ENCODE measurements at regions not wholly inside any gene's neighbourhood (a gene's known extent, or its start where the extent isn't known, plus 50 kb on each side); places are given as distances from the start of the nearest gene placed in this dataset.
"Not testable (repeated sequence)": the region's sequence is repeated elsewhere in the genome, so short reads cannot be mapped to it uniquely, and the experiment has no call there.

- DNase-seq = no peak
Measured at GRCh38 chrX:38943120-38943519, 141.9 kb downstream of the MID1IP1 start.

DNA sequence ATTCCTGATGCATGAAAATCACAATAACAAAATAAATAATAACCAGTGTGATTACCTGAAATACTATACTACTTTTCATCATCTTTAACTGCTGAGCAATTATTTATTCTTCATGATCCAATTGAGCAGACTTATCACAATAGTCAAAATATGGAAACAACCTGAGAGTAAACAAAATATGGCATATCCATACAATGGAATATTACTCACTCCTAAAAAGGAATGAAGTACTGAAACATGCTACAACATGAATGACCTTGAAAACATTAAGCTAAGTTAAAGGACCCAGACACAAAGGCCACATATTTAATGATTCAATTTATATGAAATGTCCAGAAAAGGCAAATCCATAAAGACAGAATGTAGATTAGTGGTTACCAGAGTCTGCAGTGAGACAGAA lies 146.8 kb downstream of the MID1IP1 start:
- no peak for DNase-seq

GRCh38 chrX:38954520-38954919 lies 153.3 kb downstream of the MID1IP1 start:
- no peak for DNase-seq

- DNase-seq = no peak
Measured at GRCh38 chrX:38959736-38960135, 158.5 kb downstream of the MID1IP1 start.

- DNase-seq = no peak
Measured at GRCh38 chrX:38960137-38960536, 158.9 kb downstream of the MID1IP1 start.

- DNase-seq = no peak
Measured at GRCh38 chrX:38961936-38962335, 160.7 kb downstream of the MID1IP1 start.

DNA sequence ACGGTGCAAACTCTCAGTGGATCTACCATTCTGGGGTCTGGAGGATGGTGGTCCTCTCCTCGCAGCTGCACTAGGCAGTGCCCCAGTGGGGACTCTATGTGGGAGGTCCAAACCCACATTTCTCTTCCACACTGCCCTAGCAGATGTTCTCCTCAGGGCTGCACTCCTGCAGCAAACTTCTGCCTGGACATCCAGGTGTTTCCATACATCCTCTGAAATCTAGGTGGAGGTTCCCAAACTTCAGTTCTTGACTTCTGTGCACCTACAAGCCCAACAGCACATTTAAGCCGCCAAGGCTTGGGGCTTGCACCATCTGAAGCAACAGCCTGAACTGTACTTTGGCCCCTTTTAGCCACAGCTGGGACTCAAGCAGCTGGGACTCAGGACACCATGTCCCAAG lies 162.0 kb downstream of the MID1IP1 start:
- DNase-seq = not testable (repeated sequence)

DNA sequence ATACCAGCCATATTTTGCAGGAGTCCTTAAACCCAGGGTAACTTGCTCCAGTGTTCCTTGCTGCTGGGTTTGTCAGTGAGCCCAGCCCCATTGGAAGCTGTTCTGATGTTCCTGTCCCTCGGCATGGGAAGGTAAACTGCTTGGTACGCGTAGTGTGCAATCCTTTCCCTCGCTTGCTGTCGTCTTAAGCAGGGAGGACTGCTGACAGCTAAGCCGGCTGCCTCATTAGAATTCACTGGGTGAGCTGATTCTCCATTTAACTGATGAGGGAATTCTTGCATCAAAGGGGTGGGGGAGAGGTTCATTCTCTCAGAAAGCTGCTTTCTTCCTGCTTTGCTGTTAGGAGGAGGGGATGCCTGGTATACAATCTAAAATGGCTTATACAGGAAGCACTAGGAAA lies 164.6 kb downstream of the MID1IP1 start:
- DNase-seq = no peak

DNA sequence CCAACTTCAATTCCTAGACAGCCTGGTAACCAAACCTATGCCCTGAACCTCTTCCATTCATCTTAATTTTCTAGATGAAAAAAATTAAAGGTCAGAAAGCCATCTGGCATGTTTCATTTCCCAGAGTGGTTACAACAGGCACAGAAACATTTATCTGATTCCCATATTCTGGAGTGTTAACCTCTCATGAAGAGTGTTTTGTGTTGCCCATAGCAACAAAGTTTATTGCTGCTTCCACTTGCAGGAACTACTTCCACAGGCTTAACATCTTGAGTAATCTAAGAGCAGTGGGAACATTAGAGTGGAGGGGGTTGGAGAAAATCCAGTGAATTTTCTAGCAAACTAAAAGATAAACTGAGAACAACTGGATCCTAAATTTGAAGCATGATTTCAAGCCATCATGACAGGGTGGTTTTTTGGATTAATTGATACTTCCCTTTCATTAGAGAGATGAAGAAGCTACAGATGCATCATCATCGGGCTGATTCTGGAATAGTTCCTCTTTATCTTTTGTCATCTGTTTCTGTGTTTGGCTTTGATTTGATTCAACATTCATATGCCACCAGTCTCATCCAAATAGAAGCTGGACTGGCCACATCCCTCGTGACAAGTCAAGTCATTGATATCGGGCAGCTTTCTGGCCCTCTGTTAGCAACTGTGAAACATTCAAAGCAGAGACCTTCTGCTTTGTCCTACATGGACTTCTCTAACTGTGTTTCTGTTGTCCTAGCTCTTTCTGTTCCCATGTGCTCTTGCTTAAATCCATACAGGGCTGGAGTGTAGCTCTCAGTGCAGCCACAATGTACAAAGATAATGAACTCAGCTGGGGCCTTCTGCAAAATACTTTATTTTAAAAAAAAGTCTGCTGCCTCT lies 167.3 kb downstream of the MID1IP1 start:
- DNase-seq = no peak

GRCh38 chrX:38970074-38970473 lies 168.8 kb downstream of the MID1IP1 start:
- no peak for DNase-seq

DNA sequence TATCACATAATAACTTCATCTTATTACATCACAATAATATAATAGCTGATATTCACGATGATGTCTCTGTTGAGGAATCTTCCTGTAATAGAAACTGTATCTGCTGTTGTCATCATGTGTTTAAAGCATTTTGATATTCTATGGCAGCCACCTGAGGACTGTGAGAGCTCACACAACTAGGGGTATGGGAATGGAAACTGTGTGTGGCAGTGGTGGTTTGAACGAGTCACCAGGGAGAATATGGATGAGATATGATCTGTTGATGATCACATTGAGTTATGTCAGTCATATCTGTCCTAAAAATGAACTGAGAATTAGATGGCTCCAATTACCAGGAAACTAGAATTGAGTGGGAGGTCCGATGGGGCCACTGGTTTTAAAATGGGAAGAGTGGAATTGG lies 169.6 kb downstream of the MID1IP1 start:
- DNase-seq = no peak

GRCh38 chrX:38973322-38973721 lies 172.1 kb downstream of the MID1IP1 start:
- DNase-seq = no peak

DNA sequence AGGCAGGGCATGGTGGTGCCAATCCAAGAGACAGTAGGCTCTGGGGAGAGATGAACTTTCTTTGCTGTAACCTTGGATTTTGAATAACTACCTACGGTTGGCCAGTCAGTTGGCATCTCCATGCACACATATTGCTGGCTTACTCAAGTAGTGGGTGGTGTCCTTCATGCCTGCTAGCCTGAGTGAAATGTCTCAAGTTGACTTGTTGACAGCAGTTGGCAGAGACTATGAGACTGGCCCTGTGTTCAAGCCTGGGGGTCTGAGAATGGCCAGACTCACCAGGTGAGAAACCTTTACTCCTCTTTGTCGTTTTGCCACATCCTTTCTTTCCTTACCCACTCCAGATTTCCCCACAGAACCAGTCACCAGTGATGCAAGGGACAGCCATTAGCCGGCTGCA lies 173.3 kb downstream of the MID1IP1 start:
- DNase-seq = no peak

DNA sequence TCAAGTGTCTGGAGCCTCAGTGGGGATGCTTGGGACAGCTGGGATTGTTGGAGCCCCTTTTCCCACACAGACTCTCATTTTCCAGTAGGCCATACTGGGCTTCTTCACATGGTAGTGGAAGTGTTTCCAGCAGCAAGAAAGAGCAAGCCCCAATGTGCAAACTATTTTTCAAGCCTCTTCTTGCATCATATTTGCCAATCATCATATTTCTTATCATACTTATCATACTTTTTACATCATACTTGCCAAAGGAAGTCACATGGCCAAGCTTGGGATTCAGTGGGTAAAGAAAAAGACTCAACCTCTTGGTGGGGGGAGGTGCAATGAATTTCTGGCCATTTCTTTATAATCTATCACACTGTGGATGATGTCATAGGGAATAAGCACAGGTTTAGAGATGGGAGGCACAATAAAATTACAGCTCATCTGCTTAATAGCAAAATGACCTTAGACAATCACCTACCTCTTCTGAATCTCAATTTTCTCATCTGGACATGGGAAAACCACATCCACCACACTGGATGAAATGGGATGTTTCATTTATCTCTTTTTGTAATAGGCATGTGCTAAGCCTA lies 174.2 kb downstream of the MID1IP1 start:
- no peak for DNase-seq

DNA sequence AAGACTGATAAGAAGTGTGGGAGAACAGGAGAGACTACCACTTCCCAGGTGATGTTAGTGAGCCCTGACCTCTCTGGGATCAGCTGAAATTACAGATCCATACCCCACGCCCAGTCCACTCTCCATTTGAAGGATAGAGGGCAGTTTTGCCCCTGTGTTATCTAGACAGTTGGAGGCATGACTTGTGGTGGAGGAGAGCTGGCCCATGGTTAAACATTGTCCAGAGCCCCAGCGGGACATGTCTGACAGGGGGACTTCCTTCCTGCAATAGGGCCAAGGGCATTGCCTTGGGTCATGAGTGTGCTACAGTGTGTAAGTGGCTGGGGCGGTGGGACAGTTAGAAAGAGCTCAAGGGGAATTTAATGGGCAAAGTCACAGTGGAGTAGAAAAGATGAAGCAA lies 181.1 kb downstream of the MID1IP1 start:
- no peak for DNase-seq

GRCh38 chrX:38982843-38983242 lies 181.6 kb downstream of the MID1IP1 start:
- no peak for DNase-seq

DNA sequence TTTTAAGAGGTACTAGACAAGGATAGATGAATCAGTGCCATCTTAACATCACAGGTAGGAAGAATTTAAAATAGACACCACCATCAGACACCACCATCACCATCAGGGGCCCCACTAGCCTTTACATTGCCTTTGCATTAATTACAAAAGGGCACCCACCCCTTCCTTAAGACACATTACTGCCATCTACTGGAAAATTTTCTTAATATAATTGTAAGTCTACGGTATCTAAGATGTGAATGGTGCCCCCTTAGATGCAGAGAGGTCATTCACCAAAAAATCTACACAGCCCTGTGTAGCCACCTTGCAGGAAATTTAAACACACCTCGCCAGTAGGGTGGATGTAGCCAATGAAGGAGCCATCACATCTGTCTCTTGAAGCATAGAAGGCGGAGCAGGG lies 184.1 kb downstream of the MID1IP1 start:
- DNase-seq = no peak

GRCh38 chrX:38985945-38986344 lies 184.7 kb downstream of the MID1IP1 start:
- DNase-seq = no peak

DNA sequence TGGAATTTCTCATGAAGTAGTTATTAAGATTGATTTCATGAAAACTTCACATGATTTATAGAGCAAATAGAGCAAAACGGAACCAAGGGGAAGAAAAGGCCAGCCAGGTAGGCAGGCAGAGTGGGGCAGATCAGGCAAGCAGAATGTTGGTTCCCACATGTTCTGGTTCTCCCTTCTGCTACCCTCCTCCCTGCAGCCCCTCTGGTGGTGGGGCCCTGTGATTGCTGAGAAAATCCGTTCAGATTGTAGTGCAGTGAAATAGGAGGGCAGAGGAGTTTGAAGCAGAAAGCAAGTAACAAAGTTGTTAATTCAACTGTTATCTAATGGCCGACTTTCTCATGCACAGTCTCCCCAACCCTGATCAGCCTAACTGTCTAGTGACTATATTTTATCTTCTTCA lies 185.3 kb downstream of the MID1IP1 start:
- DNase-seq = no peak

GRCh38 chrX:38987198-38987651 lies 186.0 kb downstream of the MID1IP1 start:
- DNase-seq = peak; percentile 21

DNA sequence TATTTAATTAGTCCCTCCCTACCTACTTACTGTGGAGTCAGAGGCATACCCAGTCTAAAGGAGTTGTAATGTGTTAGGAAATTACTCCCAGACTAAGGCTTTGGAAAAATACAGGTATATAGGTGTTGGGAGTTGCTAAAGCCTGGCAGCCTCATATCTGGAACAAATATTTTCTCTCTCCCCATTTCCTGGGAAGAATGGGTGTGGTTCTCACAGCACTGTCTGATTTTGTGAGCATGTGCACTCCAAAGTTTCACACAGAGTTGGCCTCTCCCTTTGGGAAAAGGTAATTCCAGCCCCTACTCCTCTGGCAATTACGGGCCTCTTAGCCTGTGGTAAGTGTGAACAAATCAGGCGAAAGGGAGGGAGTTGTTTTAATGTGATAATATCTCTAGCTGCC lies 187.0 kb downstream of the MID1IP1 start:
- no peak for DNase-seq

GRCh38 chrX:38989076-38989475 lies 187.8 kb downstream of the MID1IP1 start:
- no peak for DNase-seq

GRCh38 chrX:38991656-38992440 lies 190.6 kb downstream of the MID1IP1 start:
- DNase-seq = no peak
